22Rv1 (cell line): ENCODE measurements at regions not wholly inside any gene's neighbourhood (a gene's known extent, or its start where the extent isn't known, plus 50 kb on each side); places are given as distances from the start of the nearest gene placed in this dataset.

Source experiments
- CTCF ChIP-seq: fragments of 450-650 bp; IDR thresholded peaks from 2 replicates; pipeline ENCODE4 v1.5.1; 2017; ENCODE audit warnings: mild to moderate bottlenecking
- ZFX ChIP-seq: fragments of 450-650 bp; IDR thresholded peaks from 2 replicates; pipeline ENCODE4 v1.6.1; 2017; ENCODE audit warnings: antibody characterized with exemption, borderline replicate concordance

DNA sequence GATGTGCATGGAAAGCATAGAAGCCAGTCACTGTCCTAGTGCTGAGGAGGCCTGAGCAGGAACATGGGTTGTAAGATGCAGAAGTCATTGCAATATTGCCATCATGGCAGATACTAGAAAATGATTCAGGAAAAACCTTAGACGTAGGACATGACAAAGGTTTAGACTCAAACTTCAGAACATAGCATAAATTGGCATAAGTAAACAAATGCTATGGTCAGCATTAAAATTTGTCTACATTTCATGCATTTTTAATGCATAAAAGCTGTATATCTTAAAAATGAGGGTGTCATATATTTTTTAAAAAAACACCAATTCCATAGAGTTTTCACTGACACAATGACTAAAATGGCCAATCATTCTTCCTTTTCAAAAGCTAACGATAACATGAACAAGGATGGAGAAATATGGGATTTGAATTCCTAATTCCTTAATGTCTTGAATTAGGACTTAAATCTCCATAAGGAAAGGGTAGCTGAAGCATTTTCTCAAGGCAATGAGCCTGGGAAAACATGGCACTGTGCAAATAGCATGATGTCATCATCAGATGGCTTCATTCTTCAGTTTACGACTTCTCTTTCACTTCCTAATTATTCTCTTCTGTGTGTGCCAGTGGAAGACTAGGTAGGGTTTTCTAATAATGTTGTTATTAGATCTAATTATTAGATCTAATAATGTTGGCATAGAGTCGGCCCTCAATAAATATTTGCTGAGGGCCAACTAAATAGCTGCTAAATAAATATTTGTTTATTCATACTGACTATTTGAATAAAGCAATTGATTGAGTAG is 125.1 kb upstream of the FRG1 start:
- TF ChIP-seq CTCF (no peak), ZFX (no peak)
